H9 (cell line): ENCODE measurements at regions not wholly inside any gene's neighbourhood (a gene's known extent, or its start where the extent isn't known, plus 50 kb on each side); places are given as distances from the start of the nearest gene placed in this dataset.

Experiments used
- DNase-seq: peaks from one replicate; pipeline ENCODE4 v3.0.0-alpha.2; 2017
- H2AFZ ChIP-seq: one replicate; pipeline ENCODE4 v1.6.1; 2013; ENCODE audit warnings: mild to moderate bottlenecking, low read length, control low read depth, moderate library complexity
- H2AK5ac ChIP-seq: 2 replicates; pipeline ENCODE4 v1.6.1; 2013; ENCODE audit warnings: low read length, control low read depth, mixed read lengths; ENCODE audit not compliant: insufficient read length
- H2BK120ac ChIP-seq: one replicate; pipeline ENCODE4 v1.6.1; 2013; ENCODE audit warnings: low read depth, mild to moderate bottlenecking, low read length, control low read depth, inconsistent platforms; ENCODE audit not compliant: poor library complexity, severe bottlenecking
- H2BK12ac ChIP-seq: 2 replicates; pipeline ENCODE4 v1.6.1; 2013; ENCODE audit warnings: low read length, control low read depth, mixed read lengths, low read depth; ENCODE audit not compliant: insufficient read length
- H2BK15ac ChIP-seq: 2 replicates; pipeline ENCODE4 v1.6.1; 2013; ENCODE audit warnings: low read depth, low read length, control low read depth
- H2BK20ac ChIP-seq: one replicate; pipeline ENCODE4 v1.6.1; 2013; ENCODE audit warnings: low read depth, mild to moderate bottlenecking, low read length, control low read depth, inconsistent platforms; ENCODE audit not compliant: poor library complexity, severe bottlenecking
- H2BK5ac ChIP-seq: 2 replicates; pipeline ENCODE4 v1.6.1; 2013; ENCODE audit warnings: low read length, control low read depth, mixed read lengths; ENCODE audit not compliant: insufficient read length
- H3K14ac ChIP-seq: 2 replicates; pipeline ENCODE4 v1.6.1; 2013; ENCODE audit warnings: low read length, control low read depth; ENCODE audit not compliant: insufficient read depth
- H3K18ac ChIP-seq: 2 replicates; pipeline ENCODE4 v1.6.1; 2013; ENCODE audit warnings: low read depth, mild to moderate bottlenecking, mixed read lengths, low read length, control low read depth; ENCODE audit not compliant: insufficient read length
- H3K23ac ChIP-seq: 2 replicates; pipeline ENCODE4 v1.6.1; 2013; ENCODE audit warnings: low read length, control low read depth, mixed read lengths, low read depth; ENCODE audit not compliant: insufficient read length
- H3K23me2 ChIP-seq: 2 replicates; pipeline ENCODE4 v1.6.1; 2013; ENCODE audit warnings: low read depth, mild to moderate bottlenecking, mixed read lengths, low read length, control low read depth; ENCODE audit not compliant: insufficient read length, poor library complexity, severe bottlenecking
- H3K27ac ChIP-seq: 2 replicates; pipeline ENCODE4 v1.5.1; 2013; ENCODE audit warnings: low read length, control low read depth, mixed read lengths, low read depth; ENCODE audit not compliant: insufficient read length
- H3K27me3 ChIP-seq: 2 replicates; pipeline ENCODE4 v1.6.1; 2013; ENCODE audit warnings: low read length, control low read depth, inconsistent platforms; ENCODE audit not compliant: insufficient read depth
- H3K4ac ChIP-seq: 2 replicates; pipeline ENCODE4 v1.6.1; 2013; ENCODE audit warnings: low read depth, mild to moderate bottlenecking, control low read depth, inconsistent platforms, low read length, moderate library complexity
- H3K4me1 ChIP-seq: 2 replicates; pipeline ENCODE4 v1.6.1; 2013; ENCODE audit warnings: low read length, control low read depth, inconsistent platforms; ENCODE audit not compliant: insufficient read depth
- H3K4me2 ChIP-seq: 2 replicates; pipeline ENCODE4 v1.6.1; 2013; ENCODE audit warnings: low read length, control low read depth, mixed read lengths; ENCODE audit not compliant: insufficient read length, insufficient read depth
- H3K56ac ChIP-seq: 2 replicates; pipeline ENCODE4 v1.6.1; 2013; ENCODE audit warnings: low read depth, mild to moderate bottlenecking, mixed read lengths, low read length, control low read depth; ENCODE audit not compliant: insufficient read length
- H3K79me1 ChIP-seq: 2 replicates; pipeline ENCODE4 v1.6.1; 2013; ENCODE audit warnings: low read depth, mild to moderate bottlenecking, moderate library complexity, low read length, control low read depth, inconsistent platforms; ENCODE audit not compliant: insufficient read depth, poor library complexity, severe bottlenecking
- H3K79me2 ChIP-seq: 2 replicates; pipeline ENCODE4 v1.6.1; 2013; ENCODE audit warnings: low read length, control low read depth, inconsistent platforms; ENCODE audit not compliant: insufficient read depth
- H3K9ac ChIP-seq: 2 replicates; pipeline ENCODE4 v1.6.1; 2013; ENCODE audit warnings: low read length, control low read depth, mixed read lengths; ENCODE audit not compliant: insufficient read length; ENCODE audit errors: extremely low read depth
- H3K9me3 ChIP-seq: one replicate; pipeline ENCODE4 v1.6.1; 2013; ENCODE audit warnings: low read depth, low read length, inconsistent platforms; ENCODE audit not compliant: control insufficient read depth
- H3T11ph ChIP-seq: one replicate; pipeline ENCODE4 v1.6.1; 2013; ENCODE audit warnings: mild to moderate bottlenecking, low read length, control low read depth, inconsistent platforms
- H4K20me1 ChIP-seq: one replicate; pipeline ENCODE4 v1.6.1; 2013; ENCODE audit not compliant: control insufficient read depth, insufficient read length, insufficient read depth
- H4K5ac ChIP-seq: 2 replicates; pipeline ENCODE4 v1.6.1; 2013; ENCODE audit warnings: low read depth, mild to moderate bottlenecking, mixed read lengths, low read length, control low read depth; ENCODE audit not compliant: insufficient read length
- H4K8ac ChIP-seq: replicated peaks from 2 replicates; pipeline ENCODE4 v1.6.1; 2013; ENCODE audit warnings: low read length, control low read depth, mixed read lengths, low read depth; ENCODE audit not compliant: insufficient read length
- H4K91ac ChIP-seq: 2 replicates; pipeline ENCODE4 v1.6.1; 2013; ENCODE audit warnings: low read depth, mild to moderate bottlenecking, moderate library complexity, mixed read lengths, low read length, control low read depth; ENCODE audit not compliant: insufficient read length
- H3K27ac Mint-ChIP-seq, 3 experiments: 2 replicates in 2 of 3; 3 replicates in 1 of 3; pipeline ENCODE4 v1.8.0; 2020 to 2021; ENCODE audit warnings: mixed read lengths in 3 of 3, mild to moderate bottlenecking in 1 of 3, moderate library complexity in 1 of 3
- H3K27me3 Mint-ChIP-seq: 2 replicates; pipeline ENCODE4 v1.8.0; 2021; ENCODE audit warnings: low read depth, mild to moderate bottlenecking, moderate library complexity, mixed read lengths
- H3K36me3 Mint-ChIP-seq, 3 experiments: 2 replicates in 2 of 3; 3 replicates in 1 of 3; pipeline ENCODE4 v1.8.0; 2020 to 2021; ENCODE audit warnings: low read depth in 3 of 3, mixed read lengths in 3 of 3; ENCODE audit not compliant: insufficient read depth in 1 of 3
- H3K4me1 Mint-ChIP-seq, 2 experiments: 2 replicates each; pipeline ENCODE4 v1.8.0; 2020; ENCODE audit warnings: mixed read lengths in 2 of 2
- H3K4me3 Mint-ChIP-seq, 2 experiments: 2 replicates in 1 of 2; 3 replicates in 1 of 2; pipeline ENCODE4 v1.8.0; 2020 to 2021; ENCODE audit warnings: mild to moderate bottlenecking in 2 of 2, mixed read lengths in 2 of 2, moderate library complexity in 1 of 2
- H3K9me3 Mint-ChIP-seq, 2 experiments: 2 replicates in 1 of 2; 3 replicates in 1 of 2; pipeline ENCODE4 v1.8.0; 2020; ENCODE audit warnings: mild to moderate bottlenecking in 2 of 2, mixed read lengths in 2 of 2, moderate library complexity in 1 of 2
- CTCF ChIP-seq: fragments of 200-600 bp; sonication (generic); conservative IDR thresholded peaks from 3 replicates; pipeline ENCODE4 v1.8.0; 2021; ENCODE audit warnings: antibody characterized with exemption, mild to moderate bottlenecking
- WGBS: extraction: QIAGEN DNeasy Blood & Tissue Kit; methylation state at CpG from one replicate; pipeline ENCODE4 v1.1.7; 2013; ENCODE audit warnings: missing lambda C conversion rate, low lambda C conversion rate, mixed read lengths; ENCODE audit not compliant: insufficient read length; ENCODE audit errors: extremely low coverage; 5-methylcytosine and 5-hydroxymethylcytosine counted together

- no peak overlapping the region for H3K27ac ChIP-seq
- no peak overlapping the region for H2AK5ac ChIP-seq
- no peak overlapping the region for H2BK15ac ChIP-seq
- H3K56ac ChIP-seq, result no peak overlapping the region
- H3K79me1 ChIP-seq, result no peaks in the 10 kb centered on the region
- Mint-ChIP-seq H3K4me3 (no peak overlapping the region), H3K4me1 (peaks cover 25 to 28% of the 10 kb centered on the region in 2 experiments), H3K27me3 (peaks cover 46% of the 10 kb centered on the region), H3K36me3 (no peaks in the 10 kb centered on the region), H3K9me3 (no peaks in the 10 kb centered on the region; a peak in 1 of 5 replicates), H3K27ac (no peak overlapping the region; a peak in 1 of 7 replicates)
- no peak for TF ChIP-seq CTCF
- H4K5ac ChIP-seq, result no peak overlapping the region
- no peak overlapping the region for H3K4ac ChIP-seq
- no peak overlapping the region for H3K23ac ChIP-seq
- H3K18ac ChIP-seq, result no peak overlapping the region
- H3K79me2 ChIP-seq, result no peaks in the 10 kb centered on the region
- peaks cover 10% of the 10 kb centered on the region for H3K4me1 ChIP-seq
- no peaks in the 10 kb centered on the region for H3K23me2 ChIP-seq
- no peaks in the 10 kb centered on the region for H3K9me3 ChIP-seq
- no peaks in the 10 kb centered on the region for H4K20me1 ChIP-seq
- H4K8ac ChIP-seq, result no peak overlapping the region
- H3K14ac ChIP-seq, result no peak overlapping the region; the same call in 1 of the 2 replicates
- H2AFZ ChIP-seq, result no peak overlapping the region
- no peak overlapping the region for H2BK20ac ChIP-seq
- no peak overlapping the region for H2BK120ac ChIP-seq
- no peak for DNase-seq
- H3K4me2 ChIP-seq, result no peak overlapping the region
- no peak overlapping the region for H2BK12ac ChIP-seq
- no CpG with 5 or more reads among the region's 1 CpG for WGBS
- H4K91ac ChIP-seq, result no peak overlapping the region
- no peak overlapping the region for H3K9ac ChIP-seq
- no peaks in the 10 kb centered on the region; the same call in 1 of the 2 replicates for H3K27me3 ChIP-seq
- no peak overlapping the region for H2BK5ac ChIP-seq
- no peak overlapping the region for H3T11ph ChIP-seq
Measured at GRCh38 chr21:41597227-41597626, 89.3 kb upstream of the TMPRSS2 start.
